ENCODE measurements at regions not wholly inside any gene's neighbourhood (a gene's known extent, or its start where the extent isn't known, plus 50 kb on each side); places are given as distances from the start of the nearest gene placed in this dataset.

- Histone ChIP-seq H3K9me3 (ENCODE audit: insufficient read depth, low read depth, low read length) (no peaks in the 10 kb centered on the region), H3K4me3 (ENCODE audit: insufficient read depth, low read depth, low read length) (no peak overlapping the region), H2AFZ (ENCODE audit: low read depth, low read length) (no peak overlapping the region)
Observed at GRCh38 chr2:120545521-120546047, 190.1 kb upstream of the GLI2 start.

GRCh38 chr2:120546048-120546864 is 189.4 kb upstream of the GLI2 start:
- TF ChIP-seq CTCF (IDR thresholded peaks at IDR 0.05; ENCODE audit: insufficient read depth, low read depth, low read length) (no peak), EZH2 (IDR thresholded peaks at IDR 0.05; ENCODE audit: insufficient read depth, low read length) (no peak)
- H3K9ac ChIP-seq (ENCODE audit: low read length) = peak overlapping the region; percentile 66
- H3K36me3 ChIP-seq (ENCODE audit: insufficient read depth, low read length) = no peaks in the 10 kb centered on the region
- H3K27ac Mint-ChIP-seq (ENCODE audit: unreplicated experiment) = peak overlapping the region; percentile 89
- peak overlapping the region; percentile 24 for H3K4me3 ChIP-seq (ENCODE audit: insufficient read depth, low read depth, low read length)
- no peaks in the 10 kb centered on the region for H3K79me2 ChIP-seq (ENCODE audit: insufficient read depth, low read length)
- peak; percentile 97 for DNase-seq (ENCODE audit: low read depth)
- H3K4me2 ChIP-seq (ENCODE audit: low read length) = peak overlapping the region; percentile 70
- H3K27ac ChIP-seq (ENCODE audit: low read depth, low read length) = peak overlapping the region; percentile 66
- no peaks in the 10 kb centered on the region for H3K9me3 ChIP-seq (ENCODE audit: insufficient read depth, low read depth, low read length)
- peak; percentile 29 for FAIRE-seq
- H3K9me3 Mint-ChIP-seq (ENCODE audit: unreplicated experiment) = no peaks in the 10 kb centered on the region
- H3K4me1 Mint-ChIP-seq (ENCODE audit: low read depth, unreplicated experiment) = peaks cover 36% of the 10 kb centered on the region
- peaks cover 21% of the 10 kb centered on the region for H3K4me1 ChIP-seq (ENCODE audit: insufficient read depth, low read length)
- peaks cover 20% of the 10 kb centered on the region for H3K27me3 ChIP-seq (ENCODE audit: insufficient read depth, low read length)
- H3K36me3 Mint-ChIP-seq (ENCODE audit: low read depth, unreplicated experiment) = no peaks in the 10 kb centered on the region
- peak overlapping the region; percentile 3 for H2AFZ ChIP-seq (ENCODE audit: low read depth, low read length)
- H3K4me3 Mint-ChIP-seq (ENCODE audit: unreplicated experiment) = peak overlapping the region; percentile 35
- H3K27me3 Mint-ChIP-seq (ENCODE audit: low read depth, unreplicated experiment) = peaks cover 6% of the 10 kb centered on the region
- no peaks in the 10 kb centered on the region for H4K20me1 ChIP-seq (ENCODE audit: insufficient read depth, low read length)

More at GRCh38 chr2:120545521-120546047, 190.1 kb upstream of the GLI2 start:
- Mint-ChIP-seq H3K36me3 (ENCODE audit: low read depth, unreplicated experiment) (no peaks in the 10 kb centered on the region), H3K4me3 (ENCODE audit: unreplicated experiment) (peak overlapping the region; percentile 64), H3K27ac (ENCODE audit: unreplicated experiment) (peak overlapping the region; percentile 89), H3K4me1 (ENCODE audit: low read depth, unreplicated experiment) (peaks cover 37% of the 10 kb centered on the region), H3K9me3 (ENCODE audit: unreplicated experiment) (no peaks in the 10 kb centered on the region), H3K27me3 (ENCODE audit: low read depth, unreplicated experiment) (peaks cover 7% of the 10 kb centered on the region)
- FAIRE-seq = peak; percentile 43
- TF ChIP-seq CTCF (IDR thresholded peaks at IDR 0.05; ENCODE audit: insufficient read depth, low read depth, low read length) (no peak), EZH2 (IDR thresholded peaks at IDR 0.05; ENCODE audit: insufficient read depth, low read length) (no peak)
- Histone ChIP-seq H3K27ac (ENCODE audit: low read depth, low read length) (peak overlapping the region; percentile 66), H3K79me2 (ENCODE audit: insufficient read depth, low read length) (no peaks in the 10 kb centered on the region), H3K9ac (ENCODE audit: low read length) (peak overlapping the region; percentile 66), H3K27me3 (ENCODE audit: insufficient read depth, low read length) (peaks cover 14% of the 10 kb centered on the region), H3K36me3 (ENCODE audit: insufficient read depth, low read length) (no peaks in the 10 kb centered on the region), H3K4me1 (ENCODE audit: insufficient read depth, low read length) (peaks cover 27% of the 10 kb centered on the region), H4K20me1 (ENCODE audit: insufficient read depth, low read length) (no peaks in the 10 kb centered on the region), H3K4me2 (ENCODE audit: low read length) (peak overlapping the region; percentile 70)
- peak; percentile 39 for DNase-seq (ENCODE audit: low read depth)

All from astrocyte (in vitro differentiated cells and primary cell).